Mesothelial cell of epicardium (in vitro differentiated cells): ENCODE measurements at regions not wholly inside any gene's neighbourhood (a gene's known extent, or its start where the extent isn't known, plus 50 kb on each side); places are given as distances from the start of the nearest gene placed in this dataset.
"Not testable (repeated sequence)": the region's sequence is repeated elsewhere in the genome, so short reads cannot be mapped to it uniquely, and the experiment has no call there.

Experiments used
- DNase-seq, 2 experiments: peaks; one replicate each; pipeline ENCODE4 v3.0.0; 2021; ENCODE audit warnings: low spot score in 2 of 2; ENCODE audit not compliant: unreplicated experiment in 2 of 2
- H3K27ac Mint-ChIP-seq: 2 replicates; pipeline ENCODE4 v1.8.0; 2021; ENCODE audit warnings: mixed read lengths
- H3K27me3 Mint-ChIP-seq: 2 replicates; pipeline ENCODE4 v1.8.0; 2021; ENCODE audit warnings: low read depth, mixed read lengths
- H3K36me3 Mint-ChIP-seq: 2 replicates; pipeline ENCODE4 v1.8.0; 2021; ENCODE audit warnings: mixed read lengths
- H3K4me1 Mint-ChIP-seq: 2 replicates; pipeline ENCODE4 v1.8.0; 2021; ENCODE audit warnings: mixed read lengths
- H3K4me3 Mint-ChIP-seq: 2 replicates; pipeline ENCODE4 v1.8.0; 2021; ENCODE audit warnings: mild to moderate bottlenecking, moderate library complexity, mixed read lengths
- H3K9me3 Mint-ChIP-seq: 2 replicates; pipeline ENCODE4 v1.8.0; 2021; ENCODE audit warnings: mixed read lengths
- TF ChIP-seq, protein P1 (sequence below): fragments of 200-600 bp; sonication (generic); IDR thresholded peaks from one replicate; pipeline ENCODE4 v1.5.0; 2021; ENCODE audit warnings: antibody characterized with exemption; ENCODE audit not compliant: unreplicated experiment

DNA sequence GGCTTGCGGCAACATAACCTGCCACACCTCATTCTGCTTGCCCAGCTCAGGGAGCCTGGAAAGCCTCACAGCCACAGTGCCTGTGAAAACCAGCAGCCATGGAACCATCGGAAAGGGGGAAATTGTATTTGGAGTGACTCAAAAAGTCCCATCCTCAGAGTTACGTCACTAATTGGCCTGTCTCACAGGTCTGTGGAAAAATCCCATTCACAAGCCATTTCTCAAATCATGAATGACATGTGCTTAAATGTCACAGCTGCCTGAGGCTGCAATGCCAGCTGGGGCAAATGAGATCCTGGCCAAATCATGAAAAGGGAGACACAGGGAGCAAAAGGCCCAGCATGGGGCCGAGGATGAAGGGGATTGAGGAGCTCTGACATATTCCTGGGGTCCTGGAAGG lies 486.9 kb upstream of the RAB6C start:
- no peaks in the 10 kb centered on the region for H3K36me3 Mint-ChIP-seq
- DNase-seq = no peak
- no peak overlapping the region for H3K4me3 Mint-ChIP-seq
- TF ChIP-seq, protein P1, sequence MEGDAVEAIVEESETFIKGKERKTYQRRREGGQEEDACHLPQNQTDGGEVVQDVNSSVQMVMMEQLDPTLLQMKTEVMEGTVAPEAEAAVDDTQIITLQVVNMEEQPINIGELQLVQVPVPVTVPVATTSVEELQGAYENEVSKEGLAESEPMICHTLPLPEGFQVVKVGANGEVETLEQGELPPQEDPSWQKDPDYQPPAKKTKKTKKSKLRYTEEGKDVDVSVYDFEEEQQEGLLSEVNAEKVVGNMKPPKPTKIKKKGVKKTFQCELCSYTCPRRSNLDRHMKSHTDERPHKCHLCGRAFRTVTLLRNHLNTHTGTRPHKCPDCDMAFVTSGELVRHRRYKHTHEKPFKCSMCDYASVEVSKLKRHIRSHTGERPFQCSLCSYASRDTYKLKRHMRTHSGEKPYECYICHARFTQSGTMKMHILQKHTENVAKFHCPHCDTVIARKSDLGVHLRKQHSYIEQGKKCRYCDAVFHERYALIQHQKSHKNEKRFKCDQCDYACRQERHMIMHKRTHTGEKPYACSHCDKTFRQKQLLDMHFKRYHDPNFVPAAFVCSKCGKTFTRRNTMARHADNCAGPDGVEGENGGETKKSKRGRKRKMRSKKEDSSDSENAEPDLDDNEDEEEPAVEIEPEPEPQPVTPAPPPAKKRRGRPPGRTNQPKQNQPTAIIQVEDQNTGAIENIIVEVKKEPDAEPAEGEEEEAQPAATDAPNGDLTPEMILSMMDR = no peak
- H3K27me3 Mint-ChIP-seq = peaks cover 25% of the 10 kb centered on the region
- H3K27ac Mint-ChIP-seq = no peak overlapping the region
- no peaks in the 10 kb centered on the region for H3K9me3 Mint-ChIP-seq
- peaks cover 7% of the 10 kb centered on the region for H3K4me1 Mint-ChIP-seq

DNA sequence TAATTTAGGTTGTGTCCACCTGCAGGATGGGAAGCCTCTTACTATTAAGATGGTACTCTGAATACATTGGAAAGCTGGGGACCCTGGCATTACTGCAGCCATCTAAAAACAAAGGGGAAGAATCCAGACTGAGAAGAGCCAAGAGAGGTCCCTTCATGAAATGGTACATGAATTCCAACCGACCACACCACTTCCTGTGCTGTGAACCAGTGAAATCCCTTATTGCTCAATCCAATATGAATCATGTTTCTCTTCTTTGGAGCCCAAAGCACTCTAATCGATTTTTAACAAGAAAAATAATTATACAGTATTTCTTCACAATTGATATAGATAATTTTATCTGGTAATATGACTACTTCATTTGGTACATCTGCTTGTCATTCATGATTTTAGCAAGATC lies 479.7 kb upstream of the RAB6C start:
- Mint-ChIP-seq H3K27ac (no peak overlapping the region), H3K36me3 (no peaks in the 10 kb centered on the region)
- DNase-seq = no peak

DNA sequence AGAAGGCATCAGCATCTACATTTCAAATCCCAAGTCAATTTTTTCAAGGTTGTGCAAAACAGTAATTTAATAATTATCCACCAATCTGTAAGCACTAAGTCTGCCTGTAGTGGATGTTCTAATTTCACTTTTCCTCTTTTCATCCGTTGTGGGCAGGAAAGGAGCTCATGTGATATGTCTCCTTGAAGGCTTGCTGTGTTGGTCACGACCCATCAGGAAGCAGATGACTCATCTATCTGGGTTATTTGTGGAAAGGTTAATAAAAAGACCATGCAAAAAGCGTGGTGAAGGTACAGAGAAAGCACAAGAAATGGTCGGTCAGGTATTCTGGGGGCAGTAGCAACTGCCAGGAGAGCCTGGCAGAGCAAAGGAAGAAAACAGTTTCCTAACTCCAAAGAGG lies 476.7 kb upstream of the RAB6C start:
- no peak for DNase-seq
- no peak overlapping the region for H3K4me3 Mint-ChIP-seq
- peaks cover 24% of the 10 kb centered on the region for H3K27me3 Mint-ChIP-seq
- peaks cover 3% of the 10 kb centered on the region for H3K9me3 Mint-ChIP-seq
- no peak overlapping the region for H3K27ac Mint-ChIP-seq
- no peaks in the 10 kb centered on the region for H3K4me1 Mint-ChIP-seq
- TF ChIP-seq, protein P1 = no peak
- H3K36me3 Mint-ChIP-seq = no peaks in the 10 kb centered on the region

More for the DNA sequence above, 479.7 kb upstream of the RAB6C start:
- H3K27me3 Mint-ChIP-seq = peaks cover 39% of the 10 kb centered on the region
- H3K4me1 Mint-ChIP-seq = no peaks in the 10 kb centered on the region
- TF ChIP-seq, protein P1 = no peak
- no peaks in the 10 kb centered on the region for H3K9me3 Mint-ChIP-seq
- no peak overlapping the region for H3K4me3 Mint-ChIP-seq

DNA sequence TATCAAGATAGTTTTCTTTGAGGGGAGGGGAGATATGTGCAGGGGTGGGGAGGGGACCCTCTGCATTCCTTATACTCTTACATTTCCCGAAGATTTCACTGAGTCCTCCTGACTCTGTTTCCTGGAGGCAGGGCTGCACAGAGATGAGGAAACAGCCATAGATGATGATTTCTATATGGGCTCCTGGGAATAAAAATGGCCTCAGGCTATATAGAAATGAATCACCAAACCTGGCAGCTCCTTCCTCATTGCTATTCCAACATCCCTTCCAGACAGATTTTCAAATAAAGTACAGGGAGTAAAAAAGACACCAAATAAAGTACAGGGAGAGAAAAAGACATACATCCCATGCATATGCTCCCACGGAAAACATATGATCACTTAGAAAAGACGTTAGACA lies 474.8 kb upstream of the RAB6C start:
- Mint-ChIP-seq H3K4me1 (no peaks in the 10 kb centered on the region), H3K4me3 (no peak overlapping the region), H3K27ac (no peak overlapping the region), H3K9me3 (peaks cover 3% of the 10 kb centered on the region), H3K27me3 (peaks cover 17% of the 10 kb centered on the region), H3K36me3 (no peaks in the 10 kb centered on the region)
- no peak for DNase-seq
- TF ChIP-seq, protein P1 = no peak

DNA sequence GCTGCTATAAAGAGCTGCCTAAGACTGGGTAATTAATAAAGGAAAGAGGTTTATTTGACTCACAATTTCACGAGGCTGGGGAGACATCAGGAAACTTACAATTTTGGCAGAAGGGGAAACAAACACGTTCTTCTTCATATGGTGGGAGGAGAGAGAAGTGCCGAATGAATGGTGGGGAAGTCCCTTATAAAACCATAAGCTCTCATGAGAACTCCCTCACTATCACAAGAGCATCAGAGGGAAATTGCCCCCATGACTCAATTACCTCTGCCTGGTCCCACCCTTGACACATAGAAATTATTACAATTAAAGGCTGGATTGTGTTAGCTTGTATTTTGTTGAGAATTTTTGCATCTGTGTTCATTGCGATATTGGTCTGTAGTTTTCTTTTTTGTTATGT lies 460.5 kb upstream of the RAB6C start:
- H3K9me3 Mint-ChIP-seq = peaks cover 67% of the 10 kb centered on the region
- H3K36me3 Mint-ChIP-seq = peaks cover 2% of the 10 kb centered on the region
- H3K4me1 Mint-ChIP-seq = no peaks in the 10 kb centered on the region
- no peak overlapping the region for H3K4me3 Mint-ChIP-seq
- DNase-seq = no peak
- no peak overlapping the region for H3K27ac Mint-ChIP-seq
- TF ChIP-seq, protein P1 = no peak
- H3K27me3 Mint-ChIP-seq = peaks cover 20% of the 10 kb centered on the region

DNA sequence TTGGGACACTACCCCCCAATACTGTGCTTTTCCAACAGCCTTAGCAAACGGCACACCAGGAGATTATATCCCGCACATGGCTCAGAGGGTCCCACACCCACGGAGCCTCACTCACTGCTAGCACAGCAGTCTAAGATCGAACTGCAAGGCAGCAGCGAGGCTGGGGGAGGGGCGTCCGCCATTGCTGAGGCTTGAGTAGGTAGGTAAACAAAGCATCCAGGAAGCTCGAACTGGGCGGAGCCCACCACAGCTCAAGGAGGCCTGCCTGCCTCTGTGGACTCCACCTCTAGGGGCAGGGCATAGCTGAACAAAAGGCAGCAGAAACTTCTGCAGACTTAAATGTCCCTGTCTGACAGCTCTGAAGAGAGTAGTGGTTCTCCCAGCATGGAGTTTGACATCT lies 447.3 kb upstream of the RAB6C start:
- not testable (repeated sequence) for H3K27me3 Mint-ChIP-seq, H3K4me3 Mint-ChIP-seq, H3K27ac Mint-ChIP-seq, H3K4me1 Mint-ChIP-seq, DNase-seq, H3K36me3 Mint-ChIP-seq
- peaks cover 32% of the 10 kb centered on the region for H3K9me3 Mint-ChIP-seq
